Stomach (tissue), 4 donors: ENCODE measurements at regions not wholly inside any gene's neighbourhood (a gene's known extent, or its start where the extent isn't known, plus 50 kb on each side); places are given as distances from the start of the nearest gene placed in this dataset.

Experiments
- EP300 ChIP-seq: sonication (generic); formaldehyde crosslinking; IDR thresholded peaks from one replicate; pipeline ENCODE4 v1.6.1; 2017; ENCODE audit warnings: antibody characterized with exemption
- POLR2A ChIP-seq, 4 donors: fragments of 450-650 bp; IDR thresholded peaks; one replicate each; pipeline ENCODE4 v1.6.1; 2016; ENCODE audit warnings: antibody characterized with exemption in 4 of 4, control low read depth in 2 of 4, mild to moderate bottlenecking in 1 of 4, moderate library complexity in 1 of 4
- TF ChIP-seq, protein P1 (sequence below), 7 experiments: fragments of 450-650 bp in 4 of 7; fragments of 200-600 bp in 3 of 7; sonication (generic) in 3 of 7; IDR thresholded peaks; one replicate each; pipeline ENCODE4 v1.5.1; 2016 to 2019; ENCODE audit warnings: antibody characterized with exemption in 7 of 7, control low read depth in 2 of 7, mild to moderate bottlenecking in 1 of 7

DNA sequence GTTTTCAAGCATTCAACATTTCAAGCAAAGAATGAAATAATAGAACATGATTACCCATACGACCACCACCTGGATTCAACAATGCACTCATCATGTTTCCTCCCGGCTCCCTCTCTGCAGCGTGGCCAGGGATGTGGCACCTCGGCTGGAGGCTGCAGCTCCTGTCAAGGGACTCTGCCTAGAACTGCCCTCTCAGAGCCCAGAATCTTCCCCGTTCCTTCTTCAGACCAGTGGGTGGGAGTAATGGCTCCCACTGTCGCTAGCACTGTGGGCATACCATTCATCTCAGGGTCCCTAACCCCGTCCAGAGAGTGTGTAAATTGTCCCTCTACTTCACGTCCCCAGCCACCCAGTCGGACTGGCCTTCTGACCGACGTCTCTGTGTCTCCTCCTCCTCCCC is 118.6 kb upstream of the COL5A1 start:
- TF ChIP-seq EP300, result no peak
- TF ChIP-seq, protein P1, sequence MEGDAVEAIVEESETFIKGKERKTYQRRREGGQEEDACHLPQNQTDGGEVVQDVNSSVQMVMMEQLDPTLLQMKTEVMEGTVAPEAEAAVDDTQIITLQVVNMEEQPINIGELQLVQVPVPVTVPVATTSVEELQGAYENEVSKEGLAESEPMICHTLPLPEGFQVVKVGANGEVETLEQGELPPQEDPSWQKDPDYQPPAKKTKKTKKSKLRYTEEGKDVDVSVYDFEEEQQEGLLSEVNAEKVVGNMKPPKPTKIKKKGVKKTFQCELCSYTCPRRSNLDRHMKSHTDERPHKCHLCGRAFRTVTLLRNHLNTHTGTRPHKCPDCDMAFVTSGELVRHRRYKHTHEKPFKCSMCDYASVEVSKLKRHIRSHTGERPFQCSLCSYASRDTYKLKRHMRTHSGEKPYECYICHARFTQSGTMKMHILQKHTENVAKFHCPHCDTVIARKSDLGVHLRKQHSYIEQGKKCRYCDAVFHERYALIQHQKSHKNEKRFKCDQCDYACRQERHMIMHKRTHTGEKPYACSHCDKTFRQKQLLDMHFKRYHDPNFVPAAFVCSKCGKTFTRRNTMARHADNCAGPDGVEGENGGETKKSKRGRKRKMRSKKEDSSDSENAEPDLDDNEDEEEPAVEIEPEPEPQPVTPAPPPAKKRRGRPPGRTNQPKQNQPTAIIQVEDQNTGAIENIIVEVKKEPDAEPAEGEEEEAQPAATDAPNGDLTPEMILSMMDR (IDR thresholded peaks at IDR 0.05), result no peak
- no peak for TF ChIP-seq POLR2A (IDR thresholded peaks at IDR 0.05)
